HG03159 (cell line): ENCODE measurements at regions not wholly inside any gene's neighbourhood (a gene's known extent, or its start where the extent isn't known, plus 50 kb on each side); places are given as distances from the start of the nearest gene placed in this dataset.

ENCODE experiments used
- ATAC-seq: cut with Tn5 transposase; IDR thresholded peaks from one replicate; pipeline ENCODE4 v1.9.1; 2021; ENCODE audit warnings: mild to moderate bottlenecking, moderate library complexity; ENCODE audit not compliant: unreplicated experiment

- ATAC-seq: no peak
Measured at GRCh38 chr1:36691374-36691773, 208.7 kb upstream of the CSF3R start.

- no peak for ATAC-seq
Measured at GRCh38 chr1:36689992-36690391, 207.3 kb upstream of the CSF3R start.

- no peak for ATAC-seq
Measured at GRCh38 chr1:36687312-36687711, 204.6 kb upstream of the CSF3R start.

GRCh38 chr1:36675931-36676562, 193.3 kb upstream of the CSF3R start:
- ATAC-seq: no peak

GRCh38 chr1:36675106-36675505, 192.4 kb upstream of the CSF3R start:
- ATAC-seq: no peak

- no peak for ATAC-seq
Measured at GRCh38 chr1:36673202-36673601, 190.5 kb upstream of the CSF3R start.

GRCh38 chr1:36669262-36669661, 186.5 kb upstream of the CSF3R start:
- no peak for ATAC-seq

- ATAC-seq: no peak
Measured at GRCh38 chr1:36667836-36668235, 185.1 kb upstream of the CSF3R start.

GRCh38 chr1:36667256-36667655, 184.5 kb upstream of the CSF3R start:
- ATAC-seq: no peak

GRCh38 chr1:36665478-36666080, 182.9 kb upstream of the CSF3R start:
- no peak for ATAC-seq

- ATAC-seq: no peak
Measured at GRCh38 chr1:36664571-36665287, 182.0 kb upstream of the CSF3R start.

- ATAC-seq: no peak
Measured at GRCh38 chr1:36663772-36664430, 181.2 kb upstream of the CSF3R start.

GRCh38 chr1:36658838-36659237, 176.1 kb upstream of the CSF3R start:
- no peak for ATAC-seq

GRCh38 chr1:36657826-36658225, 175.1 kb upstream of the CSF3R start:
- no peak for ATAC-seq

GRCh38 chr1:36656838-36657237, 174.1 kb upstream of the CSF3R start:
- ATAC-seq: no peak

- no peak for ATAC-seq
Measured at GRCh38 chr1:36656271-36656670, 173.6 kb upstream of the CSF3R start.

- no peak for ATAC-seq
Measured at GRCh38 chr1:36654586-36654985, 171.9 kb upstream of the CSF3R start.

- ATAC-seq: no peak
Measured at GRCh38 chr1:36653850-36654249, 171.1 kb upstream of the CSF3R start.

- ATAC-seq: no peak
Measured at GRCh38 chr1:36652586-36652985, 169.9 kb upstream of the CSF3R start.

- ATAC-seq: no peak
Measured at GRCh38 chr1:36652011-36652410, 169.3 kb upstream of the CSF3R start.

GRCh38 chr1:36651176-36651910, 168.6 kb upstream of the CSF3R start:
- no peak for ATAC-seq
